ENCODE measurements at regions not wholly inside any gene's neighbourhood (a gene's known extent, or its start where the extent isn't known, plus 50 kb on each side); places are given as distances from the start of the nearest gene placed in this dataset.

DNA sequence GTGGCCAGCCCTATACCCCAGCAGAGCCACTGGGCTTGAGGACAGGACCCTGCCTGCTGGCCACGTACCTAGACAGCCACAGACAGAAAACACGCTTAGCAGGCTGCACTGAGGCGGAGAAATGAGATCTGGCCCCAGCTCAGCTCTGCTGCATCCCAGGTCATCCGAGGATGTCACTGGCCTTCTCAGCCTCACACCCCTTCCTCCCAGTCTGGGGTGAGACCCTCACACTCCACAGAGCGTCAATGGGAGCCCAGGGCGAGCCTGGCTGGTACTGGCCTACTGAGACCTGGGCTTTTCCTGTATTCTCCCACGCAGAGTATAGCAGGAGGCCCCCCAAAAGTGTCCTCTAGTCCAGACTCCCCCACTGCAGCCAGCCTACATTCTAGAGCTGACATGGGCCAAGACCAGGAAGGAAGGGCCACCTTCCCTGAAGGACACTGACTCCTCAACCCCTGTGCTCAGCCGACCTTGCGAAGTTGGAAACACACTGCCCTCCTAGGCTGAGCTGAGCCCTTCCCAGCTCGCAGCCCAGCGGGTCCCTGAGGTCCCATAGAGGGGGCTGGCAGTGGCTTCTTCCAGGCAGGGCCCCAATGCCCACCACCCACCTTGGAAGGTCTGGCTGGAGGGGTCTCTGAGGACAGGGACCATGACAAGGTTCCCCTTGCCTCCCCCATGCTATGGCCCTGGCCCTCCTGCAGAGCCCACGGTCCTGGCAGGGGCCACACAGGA lies 65.9 kb upstream of the LINC01488 start:
- no peak for DNase-seq

DNA sequence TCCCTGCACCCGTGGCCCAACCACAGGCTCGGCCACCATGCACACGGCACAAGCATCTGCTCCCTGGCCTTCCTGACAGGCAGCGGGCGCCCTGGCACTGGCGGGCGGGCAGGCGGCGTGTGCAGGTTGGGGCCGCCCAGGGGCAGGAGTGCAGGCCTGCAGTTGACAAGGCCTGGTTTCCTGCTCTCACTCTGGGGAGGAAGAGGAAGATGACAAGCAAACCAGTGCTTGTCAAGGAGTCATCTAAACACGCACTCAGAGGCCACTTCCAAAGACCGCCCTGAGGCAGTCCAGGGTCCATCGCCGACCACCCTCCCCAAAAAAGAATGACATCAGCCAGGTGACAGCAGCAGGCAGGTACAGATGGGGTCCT lies 65.3 kb upstream of the LINC01488 start:
- DNase-seq, result no peak

DNA sequence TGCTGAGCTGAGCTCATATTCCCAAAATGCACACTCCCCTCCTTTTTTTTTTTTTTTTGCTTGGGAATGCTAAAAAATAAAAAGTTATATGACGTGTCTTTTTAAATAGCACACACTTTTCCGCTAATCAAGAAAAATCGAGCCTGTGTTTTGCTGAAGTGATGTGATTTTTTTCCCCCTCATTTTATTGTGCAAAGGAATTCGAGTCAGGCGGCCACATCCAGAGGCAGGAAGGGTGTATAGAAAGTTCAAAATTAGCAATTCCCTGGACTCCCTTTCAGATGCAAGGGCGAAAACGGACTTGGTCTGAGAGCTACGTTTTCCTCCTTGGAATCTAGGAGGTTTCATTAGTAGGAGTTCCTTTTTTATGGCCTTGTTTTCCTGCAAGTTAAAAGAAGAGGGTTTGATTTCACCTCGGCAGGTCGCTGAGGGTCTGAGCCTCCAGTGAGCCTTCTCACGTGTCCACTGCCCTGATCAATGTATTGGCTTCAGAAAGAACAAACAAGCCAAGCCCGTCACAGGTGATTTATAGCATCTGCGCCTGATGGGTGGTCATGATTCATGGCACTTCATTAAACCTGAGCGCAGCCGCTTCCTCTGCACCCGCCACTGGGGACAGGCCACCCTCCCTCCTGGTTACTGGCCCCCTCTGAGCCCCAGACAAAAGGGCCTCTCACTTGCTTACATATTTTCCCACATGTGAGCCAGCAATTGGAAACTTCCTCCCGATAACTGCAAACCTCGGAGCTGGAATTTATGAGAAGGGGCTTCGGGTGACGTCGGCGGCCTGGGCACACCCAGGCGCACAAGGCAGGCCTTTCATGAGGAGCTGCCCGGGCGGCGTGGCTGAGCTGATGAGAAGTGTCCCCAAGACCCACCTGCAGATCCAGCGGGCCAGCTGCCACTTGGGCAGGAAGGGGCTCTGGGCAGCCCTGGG lies 64.4 kb upstream of the LINC01488 start:
- no peak for DNase-seq

DNA sequence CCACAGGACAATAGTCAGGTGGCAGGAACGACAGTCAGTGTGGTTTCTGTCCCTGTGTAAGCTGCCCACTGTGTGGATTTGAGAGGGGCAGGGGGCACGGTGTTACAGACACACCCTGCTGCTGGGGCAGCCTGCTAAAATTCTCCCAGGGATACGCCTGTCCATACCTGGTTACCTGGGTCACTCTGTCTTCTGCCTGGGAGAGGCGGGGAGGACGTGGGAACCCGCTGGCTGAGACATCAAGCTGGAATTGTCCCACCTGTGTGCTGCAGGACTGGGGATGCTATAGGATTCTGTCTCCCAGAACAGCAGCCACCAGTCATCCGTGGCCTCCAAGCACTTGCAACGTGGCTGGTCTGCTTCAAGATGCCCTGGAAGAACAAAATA lies 63.8 kb upstream of the LINC01488 start:
- no peak for DNase-seq

DNA sequence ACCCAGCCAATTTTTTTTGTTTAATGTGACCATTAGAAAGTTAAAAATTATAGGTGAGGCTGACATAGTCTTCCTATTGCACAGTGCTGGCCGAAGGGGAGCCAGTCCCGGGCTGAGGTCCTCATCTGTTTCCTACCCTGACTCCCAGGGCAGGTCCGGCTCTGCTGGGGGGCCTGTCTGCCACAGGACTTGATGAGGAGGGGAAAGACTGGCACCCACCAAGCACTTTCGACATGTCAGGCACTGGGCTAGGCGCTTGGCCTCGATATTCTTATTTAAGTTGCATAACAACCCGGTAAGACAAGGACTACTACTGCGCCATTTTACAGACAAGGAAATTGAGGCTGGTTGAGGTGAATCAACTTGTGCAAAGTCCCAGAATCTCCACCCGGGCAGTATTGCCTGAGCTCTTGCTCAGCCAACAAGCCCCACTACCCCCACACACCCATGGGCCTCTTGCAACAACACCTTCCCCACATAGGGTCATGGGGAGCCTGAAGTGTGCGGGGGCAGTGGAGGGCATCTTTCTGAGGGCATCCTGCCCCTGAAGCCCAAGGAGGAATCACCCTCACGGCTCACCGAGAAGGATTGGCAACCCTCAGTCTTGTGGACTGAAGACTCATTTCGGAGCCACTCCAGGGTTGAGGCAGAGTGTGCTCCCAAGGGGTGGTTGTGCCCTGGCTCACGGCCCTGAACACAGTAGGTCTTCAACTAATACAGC lies 62.7 kb upstream of the LINC01488 start:
- DNase-seq, result no peak

DNA sequence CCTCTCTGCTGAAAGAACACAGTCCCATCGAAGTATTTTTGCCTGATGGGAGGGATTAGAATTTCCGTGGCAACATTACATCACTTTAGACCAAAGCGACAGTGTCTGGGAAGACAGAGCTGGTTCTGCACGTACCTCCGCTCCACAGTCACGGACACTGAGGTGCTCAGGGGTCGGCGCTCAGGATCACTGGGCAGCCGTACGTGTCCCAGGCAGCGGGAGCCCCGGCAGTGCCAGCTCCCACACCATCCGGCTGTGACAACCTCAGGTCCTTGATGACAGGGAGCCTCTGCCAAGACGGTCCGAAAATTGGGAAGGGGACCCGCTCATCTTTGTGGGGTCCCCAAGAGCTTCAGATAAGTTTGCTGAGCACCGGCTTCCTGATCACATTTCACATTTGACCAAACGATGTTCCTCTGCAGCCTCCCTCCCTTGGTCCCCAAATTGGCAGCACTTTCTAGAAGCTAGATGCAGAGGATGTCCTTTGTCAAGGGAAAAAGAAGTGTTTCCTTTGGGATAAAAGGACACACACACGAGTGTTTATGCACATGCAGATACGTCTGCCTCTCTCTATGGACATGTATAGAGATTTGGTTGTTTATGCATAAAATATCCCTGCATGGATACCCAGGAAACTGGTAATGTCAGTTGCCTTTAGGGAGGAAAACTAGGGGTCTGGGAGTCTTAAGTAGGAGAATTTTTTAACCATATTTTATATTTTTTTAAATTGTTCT lies 61.6 kb upstream of the LINC01488 start:
- no peak for DNase-seq

DNA sequence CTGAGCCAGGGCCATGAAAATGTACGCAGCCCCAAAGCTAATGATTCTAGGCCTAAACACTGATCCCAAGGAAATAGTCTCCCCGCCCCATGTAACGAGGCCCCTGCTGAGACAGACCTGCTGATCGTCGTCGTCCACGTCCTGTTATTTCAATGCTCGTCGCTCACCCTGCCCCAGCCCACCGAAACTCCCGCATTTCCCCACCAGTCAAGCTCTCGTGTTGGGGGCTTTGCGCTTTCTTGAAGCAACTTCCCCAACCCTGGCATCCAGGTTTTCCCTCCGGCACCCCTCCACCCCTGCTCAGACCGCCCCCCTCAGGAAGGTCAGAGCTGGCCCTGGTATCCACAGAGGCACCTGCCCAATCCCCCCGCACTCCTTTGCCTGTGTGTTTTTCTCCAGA lies 58.8 kb upstream of the LINC01488 start:
- DNase-seq, result no peak

DNA sequence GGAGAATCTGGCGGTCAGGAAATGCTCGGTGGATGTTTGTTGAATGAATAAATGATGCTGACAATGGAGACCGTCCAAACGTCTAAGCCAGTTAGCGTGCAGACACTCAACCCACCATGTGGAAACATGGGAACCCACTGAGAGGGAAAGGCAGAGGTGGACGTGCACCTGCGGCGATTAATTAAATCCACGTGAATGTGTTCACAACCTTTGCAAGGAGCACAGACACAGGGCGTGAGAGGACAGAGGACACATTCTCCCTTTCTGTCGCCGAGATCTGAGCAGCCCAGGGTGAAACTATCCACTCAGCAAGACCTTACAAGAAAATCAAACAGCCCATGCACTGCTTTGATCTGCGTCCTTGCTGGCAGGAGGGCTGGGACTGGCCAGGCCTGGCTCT lies 58.3 kb upstream of the LINC01488 start:
- no peak for DNase-seq

DNA sequence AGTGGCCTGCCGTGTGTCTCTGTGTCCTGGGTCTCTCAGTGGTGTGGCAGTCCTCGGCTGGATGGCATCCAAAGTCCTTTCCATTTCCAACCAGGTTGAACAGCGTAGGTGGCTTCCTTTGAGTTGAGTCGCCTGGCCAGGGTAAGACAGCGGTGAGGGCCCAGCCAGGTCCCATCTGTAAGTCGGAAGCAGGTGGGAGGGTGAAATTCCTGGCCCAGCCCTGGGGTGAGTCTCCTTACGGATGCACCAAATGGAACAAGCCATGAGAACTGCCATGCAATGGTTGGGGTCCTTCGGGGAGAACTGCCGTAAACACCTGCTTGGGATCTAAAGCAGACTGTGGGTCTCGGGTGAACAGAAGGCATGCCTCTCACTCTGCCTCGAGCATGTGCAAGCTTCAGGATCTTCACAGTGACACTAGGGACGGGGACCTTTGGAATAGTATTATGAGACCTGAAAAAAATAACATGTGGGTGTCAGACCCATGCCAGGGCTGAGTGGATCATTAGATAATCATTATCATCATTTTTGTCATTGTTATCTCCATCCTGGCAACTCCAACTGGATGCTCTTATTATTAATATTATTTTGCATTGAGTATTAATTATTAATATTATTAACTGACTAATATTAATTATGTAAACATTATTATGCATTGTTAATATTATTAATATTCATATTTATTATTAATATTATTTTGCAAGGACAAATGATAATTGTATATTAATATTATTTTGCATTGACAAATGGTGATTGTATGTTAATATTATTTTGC lies 57.7 kb upstream of the LINC01488 start:
- DNase-seq, result no peak

DNA sequence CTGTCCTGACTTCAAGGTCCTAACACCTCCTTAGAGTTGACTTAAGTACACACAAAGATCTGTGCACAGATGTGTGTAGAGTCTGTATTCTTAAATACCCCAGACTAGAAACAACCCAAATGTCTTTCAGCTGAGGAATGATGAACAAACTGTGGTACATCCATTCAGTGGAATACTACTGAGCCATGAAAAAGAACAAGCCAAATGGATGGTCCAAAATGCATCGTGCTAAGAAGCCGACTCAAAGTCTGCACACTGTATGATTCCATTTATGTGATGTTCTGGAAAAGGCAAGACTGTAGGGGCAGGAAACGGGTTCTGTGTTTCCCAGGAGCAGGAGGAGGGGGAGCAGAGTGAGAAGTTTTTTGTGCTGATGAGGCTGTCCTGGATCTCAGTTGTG lies 56.7 kb upstream of the LINC01488 start:
- DNase-seq, result no peak

DNA sequence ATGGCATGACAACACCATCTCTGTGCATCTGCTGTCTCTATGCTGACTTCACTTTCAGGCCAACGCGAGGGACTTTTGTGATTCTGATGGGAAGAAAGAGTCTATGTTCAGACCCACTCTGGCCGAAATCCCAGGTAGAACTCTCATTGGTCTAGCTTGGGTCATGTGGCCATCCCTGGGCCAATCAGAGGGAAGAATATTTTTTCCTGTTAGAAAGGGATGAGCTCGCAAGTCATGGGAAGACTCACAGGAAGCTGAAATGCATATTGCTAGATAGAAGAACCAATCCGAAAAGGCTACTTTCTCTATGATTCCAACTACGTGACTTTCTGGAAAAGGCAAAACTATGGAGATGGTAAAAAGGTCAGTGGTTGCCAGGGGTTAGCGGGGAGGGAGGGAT lies 56.0 kb upstream of the LINC01488 start:
- DNase-seq, result no peak

DNA sequence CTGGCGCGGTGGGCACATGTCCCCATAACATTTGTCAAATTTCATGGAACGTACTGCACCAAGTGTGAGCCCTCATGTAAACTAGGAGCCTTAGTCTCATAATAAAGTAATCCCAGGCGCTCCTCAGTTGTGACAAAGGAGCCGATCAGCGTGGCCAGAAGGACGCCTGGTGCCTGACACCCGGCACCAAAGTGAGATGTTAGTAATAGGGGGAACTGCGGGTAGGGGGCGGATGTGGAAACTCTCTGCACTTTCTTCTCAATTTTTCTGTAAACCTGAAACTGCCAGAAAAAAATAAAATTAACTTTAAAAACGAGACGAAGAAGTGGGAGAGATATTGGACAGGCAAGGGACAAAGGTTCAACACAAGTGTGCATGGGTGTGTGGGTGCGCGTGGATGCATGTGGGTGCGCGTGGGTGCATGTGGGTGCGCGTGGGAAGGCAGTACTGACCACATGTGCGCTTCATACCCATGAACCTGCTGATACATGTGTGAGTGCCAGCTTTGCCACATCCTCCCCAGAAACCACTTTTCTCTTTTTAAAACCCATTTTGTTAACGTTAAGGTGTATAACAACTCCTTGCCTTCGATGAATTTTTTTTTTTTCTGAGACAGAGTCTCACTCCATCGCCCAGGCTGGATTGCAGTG lies 55.4 kb upstream of the LINC01488 start:
- peak; percentile 36 for DNase-seq

DNA sequence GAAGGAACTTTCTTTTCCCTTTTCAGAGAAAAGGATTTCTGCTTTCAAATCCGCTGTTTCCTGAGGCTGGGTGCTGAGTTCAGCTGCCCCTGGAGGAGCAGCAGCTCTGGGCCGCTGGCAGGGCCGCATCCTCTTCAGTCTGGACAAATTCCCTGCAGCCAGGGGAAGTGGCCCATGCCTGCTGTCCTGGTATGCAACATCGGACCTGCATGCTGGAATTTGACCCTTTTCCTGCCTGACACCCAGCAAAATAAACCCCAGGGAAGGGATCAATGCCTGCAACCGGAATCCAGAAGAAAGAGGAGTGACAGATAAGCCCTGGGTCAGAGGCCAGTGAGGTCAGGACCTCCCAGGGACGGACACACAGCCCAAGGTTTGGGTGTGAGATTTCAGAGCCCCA lies 54.1 kb upstream of the LINC01488 start:
- DNase-seq, result no peak

DNA sequence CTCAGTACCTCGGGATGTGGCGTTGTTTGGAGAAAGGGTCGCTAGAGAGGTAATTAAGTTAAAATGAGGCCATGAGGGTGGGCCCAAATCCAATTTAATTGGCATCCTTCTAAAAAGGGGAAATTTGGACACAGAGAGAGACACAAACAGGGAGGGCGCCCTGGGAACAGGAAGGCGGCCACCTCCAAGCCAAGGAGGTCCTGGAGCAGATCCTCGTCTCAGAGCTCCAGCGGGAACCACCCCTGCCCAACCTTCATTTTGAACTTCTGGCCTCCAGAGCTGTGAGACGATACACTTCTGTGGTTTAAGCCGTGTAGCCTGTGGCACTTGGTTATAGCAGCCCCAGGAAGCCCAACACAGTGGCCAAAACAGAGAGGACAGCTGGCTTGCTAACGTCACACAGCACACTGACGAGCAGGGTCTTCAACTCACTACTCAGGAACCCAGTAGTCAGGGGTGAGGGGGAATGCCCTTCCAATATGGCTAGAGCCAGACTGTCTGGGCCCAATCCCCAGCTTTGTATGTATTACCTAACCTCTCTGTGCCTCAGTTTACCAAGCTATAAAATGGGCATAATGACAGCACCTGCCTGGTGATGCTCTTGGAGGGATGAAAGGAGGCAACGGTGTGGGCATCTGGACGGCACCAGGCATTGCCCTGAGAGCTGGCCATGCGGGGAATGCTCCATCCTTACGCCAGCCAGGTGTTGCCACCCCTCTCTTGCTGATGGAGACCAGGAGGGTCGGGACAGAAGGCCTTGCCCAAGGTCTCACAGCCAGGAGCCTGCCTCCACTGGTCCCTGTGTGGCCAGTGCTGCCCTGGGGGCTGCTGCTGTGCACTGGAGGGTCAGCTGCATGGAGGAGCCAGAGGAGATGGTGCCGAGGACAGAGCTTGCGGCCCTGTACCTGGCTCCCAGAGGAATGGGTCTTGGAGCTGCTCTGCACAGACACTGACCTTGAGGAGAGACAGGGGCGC lies 53.3 kb upstream of the LINC01488 start:
- DNase-seq, result no peak

DNA sequence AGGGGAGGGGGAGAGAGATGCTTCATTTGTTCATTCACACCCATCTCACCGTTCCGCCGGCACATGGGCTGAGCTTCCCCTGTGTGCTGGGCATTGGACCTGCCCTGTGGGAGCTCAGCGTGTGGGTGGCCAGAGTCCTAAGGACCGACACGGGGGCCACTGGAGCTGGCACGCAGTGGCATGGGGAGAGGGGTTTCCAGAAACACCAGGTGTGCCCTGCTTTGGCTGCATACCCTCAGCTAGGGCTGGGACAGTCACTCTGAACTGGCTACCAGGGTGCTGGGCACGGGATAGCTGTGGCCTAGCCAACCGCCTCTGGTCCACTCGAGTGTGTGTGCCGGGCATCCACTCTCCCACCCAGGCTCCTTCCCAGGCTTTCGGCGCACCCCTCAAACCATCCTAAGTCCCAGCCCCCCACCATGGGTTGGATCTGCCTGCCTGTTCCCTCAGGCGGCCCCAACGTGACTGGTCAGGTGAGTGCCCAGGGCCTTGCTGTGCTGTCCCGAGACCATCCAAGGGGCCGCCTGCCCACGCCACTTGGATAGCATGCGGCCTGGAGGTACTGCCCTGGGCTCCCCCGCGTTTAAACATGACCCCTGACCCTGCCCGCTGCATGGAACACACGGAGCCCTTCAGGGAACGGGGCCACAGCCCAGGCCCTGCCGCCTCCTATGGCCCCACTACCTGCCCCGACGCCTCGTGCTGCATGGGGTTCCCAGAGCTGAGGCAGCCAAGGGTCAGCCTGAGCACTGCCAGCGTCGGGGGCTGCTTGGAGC lies 51.6 kb upstream of the LINC01488 start:
- DNase-seq, result no peak

DNA sequence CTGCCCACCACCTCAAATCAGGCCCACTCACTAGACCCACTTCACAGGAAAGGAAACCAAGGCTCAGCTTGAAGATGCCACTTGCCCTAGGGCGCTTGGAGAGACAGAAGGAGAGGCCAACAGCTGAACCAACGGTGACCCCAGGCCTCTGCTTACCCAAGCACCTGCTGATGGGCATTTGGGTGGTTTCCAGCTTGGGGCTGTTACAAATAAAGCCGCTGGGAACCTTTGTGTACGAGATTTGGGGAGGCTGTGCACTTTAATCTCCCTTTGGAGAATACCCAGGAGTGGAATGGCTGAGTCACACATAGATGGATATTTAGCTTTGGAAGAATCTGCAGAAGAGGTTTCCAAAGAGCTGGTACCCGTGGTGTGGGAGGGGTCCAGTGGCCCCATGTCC lies 50.9 kb upstream of the LINC01488 start:
- DNase-seq, result no peak

DNA sequence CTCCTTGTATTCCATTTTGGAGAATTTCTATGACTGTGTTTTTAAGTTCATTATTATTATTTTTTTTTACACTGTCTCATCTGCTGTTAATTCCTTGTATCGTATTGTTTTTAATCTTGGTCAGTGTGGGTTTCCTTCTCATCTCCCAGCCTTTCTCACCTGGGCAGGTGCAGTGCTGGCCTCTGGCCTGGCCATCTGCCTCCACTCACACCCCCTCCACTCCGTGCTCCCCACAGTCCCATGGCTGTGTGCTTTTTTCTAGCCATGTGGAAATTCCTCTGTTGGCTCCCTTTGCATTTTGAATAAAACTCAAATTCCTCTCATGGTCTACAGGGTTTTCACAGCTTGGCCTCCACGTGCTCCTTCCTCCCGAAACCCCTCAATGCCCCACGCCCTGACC lies 50.3 kb upstream of the LINC01488 start:
- DNase-seq, result no peak
